Right forelimb (tissue), 1 donor: ENCODE measurements at regions not wholly inside any gene's neighbourhood (a gene's known extent, or its start where the extent isn't known, plus 50 kb on each side); places are given as distances from the start of the nearest gene placed in this dataset.

Experiments used
- DNase-seq: peaks from one replicate; pipeline ENCODE4 v3.0.0-alpha.2; 2018

- no peak for DNase-seq
These were observed 167.9 kb downstream of the HRH4 start for GRCh38 chr18:24628326-24628725.

- no peak for DNase-seq
These were observed 169.5 kb downstream of the HRH4 start for GRCh38 chr18:24629921-24630320.

GRCh38 chr18:24630346-24630880, 170.0 kb downstream of the HRH4 start:
- DNase-seq: no peak

GRCh38 chr18:24631243-24632025, 171.0 kb downstream of the HRH4 start:
- no peak for DNase-seq

- DNase-seq: no peak
These were observed 171.9 kb downstream of the HRH4 start for GRCh38 chr18:24632158-24632988.

GRCh38 chr18:24633121-24633520, 172.7 kb downstream of the HRH4 start:
- no peak for DNase-seq

GRCh38 chr18:24649571-24649970, 189.1 kb downstream of the HRH4 start:
- DNase-seq: no peak

GRCh38 chr18:24651434-24651833, 191.0 kb downstream of the HRH4 start:
- no peak for DNase-seq

GRCh38 chr18:24656050-24656449, 195.6 kb downstream of the HRH4 start:
- no peak for DNase-seq

- no peak for DNase-seq
These were observed 196.4 kb downstream of the HRH4 start for GRCh38 chr18:24656551-24657443.

- DNase-seq: no peak
These were observed 197.0 kb downstream of the HRH4 start for GRCh38 chr18:24657444-24657842.

GRCh38 chr18:24658302-24658701, 197.9 kb downstream of the HRH4 start:
- DNase-seq: no peak

GRCh38 chr18:24659827-24660720, 199.6 kb downstream of the HRH4 start:
- peak; percentile 84 for DNase-seq

GRCh38 chr18:24660956-24661355, 200.5 kb downstream of the HRH4 start:
- DNase-seq: no peak

GRCh38 chr18:24662412-24662821, 202.0 kb downstream of the HRH4 start:
- peak; percentile 64 for DNase-seq

- no peak for DNase-seq
These were observed 202.6 kb downstream of the HRH4 start for GRCh38 chr18:24663026-24663425.

- DNase-seq: peak; percentile 47
These were observed 208.6 kb downstream of the HRH4 start for GRCh38 chr18:24669015-24669414.

- no peak for DNase-seq
These were observed 209.1 kb downstream of the HRH4 start for GRCh38 chr18:24669502-24669901.

GRCh38 chr18:24672165-24672941, 211.9 kb downstream of the HRH4 start:
- DNase-seq: no peak

- no peak for DNase-seq
These were observed 213.8 kb downstream of the HRH4 start for GRCh38 chr18:24674200-24674599.

- no peak for DNase-seq
These were observed 214.2 kb downstream of the HRH4 start for GRCh38 chr18:24674605-24675004.
